GM23338 (cell line): ENCODE measurements at regions not wholly inside any gene's neighbourhood (a gene's known extent, or its start where the extent isn't known, plus 50 kb on each side); places are given as distances from the start of the nearest gene placed in this dataset.

Source experiments
- ATAC-seq: fragments of 200-7000 bp; cut with Tn5 transposase; 3 replicates; pipeline ENCODE4 v1.9.1; 2020
- DNase-seq: peaks from one replicate; pipeline ENCODE4 v3.0.0-alpha.2; 2015; ENCODE audit warnings: low spot score
- H2AFZ ChIP-seq: fragments of 200-600 bp; sonication (generic); 2 replicates; pipeline ENCODE4 v1.8.0; 2016; ENCODE audit warnings: antibody characterized with exemption, mild to moderate bottlenecking, moderate library complexity
- H3F3A ChIP-seq: fragments of 200-600 bp; sonication (generic); replicated peaks from 2 replicates; pipeline ENCODE4 v1.8.0; 2017; ENCODE audit warnings: antibody characterized with exemption, mixed run types, low read depth
- H3K27ac ChIP-seq: fragments of 200-600 bp; sonication (generic); 2 replicates; pipeline ENCODE4 v1.6.1; 2016; ENCODE audit warnings: low read depth
- H3K27me3 ChIP-seq: fragments of 200-600 bp; sonication (generic); 2 replicates; pipeline ENCODE4 v1.8.0; 2016; ENCODE audit warnings: mild to moderate bottlenecking, mixed run types, moderate library complexity; ENCODE audit not compliant: insufficient read depth
- H3K36me3 ChIP-seq: fragments of 200-600 bp; sonication (generic); 2 replicates; pipeline ENCODE4 v1.8.0; 2016; ENCODE audit warnings: mild to moderate bottlenecking; ENCODE audit not compliant: insufficient read depth
- H3K4me1 ChIP-seq: fragments of 200-600 bp; sonication (generic); 2 replicates; pipeline ENCODE4 v1.8.0; 2016; ENCODE audit warnings: mild to moderate bottlenecking, moderate library complexity; ENCODE audit not compliant: insufficient read depth
- H3K4me2 ChIP-seq: fragments of 200-600 bp; sonication (generic); 2 replicates; pipeline ENCODE4 v1.7.1; 2017; ENCODE audit warnings: mixed run types
- H3K4me3 ChIP-seq: fragments of 200-600 bp; sonication (generic); 2 replicates; pipeline ENCODE4 v1.6.1; 2016; ENCODE audit warnings: mixed run types
- H3K79me2 ChIP-seq: fragments of 200-600 bp; sonication (generic); replicated peaks from 2 replicates; pipeline ENCODE4 v1.8.0; 2017; ENCODE audit warnings: mild to moderate bottlenecking; ENCODE audit not compliant: insufficient read depth
- H3K9me2 ChIP-seq: fragments of 200-600 bp; sonication (generic); 2 replicates; pipeline ENCODE4 v1.8.0; 2017; ENCODE audit not compliant: insufficient read depth
- H4K20me1 ChIP-seq: fragments of 200-600 bp; sonication (generic); replicated peaks from 2 replicates; pipeline ENCODE4 v1.8.0; 2017; ENCODE audit warnings: mild to moderate bottlenecking; ENCODE audit not compliant: insufficient read depth
- H3K27ac Mint-ChIP-seq: 2 replicates; pipeline ENCODE4 v1.8.0; 2020; ENCODE audit warnings: inconsistent platforms, mild to moderate bottlenecking, moderate library complexity, mixed read lengths
- H3K27me3 Mint-ChIP-seq: 3 replicates; pipeline ENCODE4 v1.8.0; 2022; ENCODE audit warnings: low read depth, mild to moderate bottlenecking, moderate library complexity, mixed read lengths, inconsistent platforms; ENCODE audit not compliant: insufficient read depth, poor library complexity
- H3K36me3 Mint-ChIP-seq: 3 replicates; pipeline ENCODE4 v1.8.0; 2021; ENCODE audit warnings: low read depth, mild to moderate bottlenecking, inconsistent platforms, moderate library complexity, mixed read lengths
- H3K4me1 Mint-ChIP-seq: 3 replicates; pipeline ENCODE4 v1.8.0; 2020; ENCODE audit warnings: mild to moderate bottlenecking, inconsistent platforms, mixed read lengths
- H3K4me3 Mint-ChIP-seq: 3 replicates; pipeline ENCODE4 v1.8.0; 2021; ENCODE audit warnings: moderate library complexity, mild to moderate bottlenecking, inconsistent platforms, mixed read lengths
- H3K9me3 Mint-ChIP-seq: 3 replicates; pipeline ENCODE4 v1.8.0; 2020; ENCODE audit warnings: moderate library complexity, mild to moderate bottlenecking, inconsistent platforms, mixed read lengths
- CREB1 ChIP-seq: fragments of 250-450 bp; sonication (Bioruptor Pico); IDR thresholded peaks from 2 replicates; pipeline ENCODE4 v1.5.0; 2020; ENCODE audit warnings: low read depth, mild to moderate bottlenecking, moderate library complexity
- EZH2phosphoT487 ChIP-seq: fragments of 200-600 bp; sonication (generic); IDR thresholded peaks from one replicate; pipeline ENCODE4 v1.8.1; 2018; ENCODE audit warnings: antibody characterized with exemption; ENCODE audit not compliant: unreplicated experiment
- JUNB ChIP-seq: IDR thresholded peaks from one replicate; pipeline ENCODE4 v1.6.1; 2016; ENCODE audit warnings: antibody characterized with exemption; ENCODE audit not compliant: unreplicated experiment
- NANOG ChIP-seq: IDR thresholded peaks from 2 replicates; pipeline ENCODE4 v1.6.1; 2016; ENCODE audit warnings: antibody characterized with exemption, borderline replicate concordance
- POLR2AphosphoS5 ChIP-seq: IDR thresholded peaks from 2 replicates; pipeline ENCODE4 v1.6.1; 2016; ENCODE audit warnings: antibody characterized with exemption, low read depth
- STAT1 ChIP-seq: IDR thresholded peaks from one replicate; pipeline ENCODE4 v1.6.1; 2016; ENCODE audit warnings: antibody characterized with exemption; ENCODE audit not compliant: unreplicated experiment
- ZNF114 ChIP-seq: fragments of 250-450 bp; sonication (Bioruptor Pico); IDR thresholded peaks from 2 replicates; pipeline ENCODE4 v1.5.0; 2020; ENCODE audit warnings: mild to moderate bottlenecking, moderate library complexity
- ZNF331 ChIP-seq: fragments of 250-450 bp; sonication (Bioruptor Pico); IDR thresholded peaks from 2 replicates; pipeline ENCODE4 v1.5.0; 2020; ENCODE audit warnings: low read depth, mild to moderate bottlenecking, moderate library complexity
- TF ChIP-seq, protein P1 (sequence below): IDR thresholded peaks from one replicate; pipeline ENCODE4 v1.6.1; 2018; ENCODE audit warnings: antibody characterized with exemption; ENCODE audit not compliant: unreplicated experiment
- TF ChIP-seq, protein P2 (sequence below), 2 experiments: fragments of 200-600 bp in 1 of 2; sonication (generic) in 1 of 2; conservative IDR thresholded peaks; 2 replicates each; pipeline versions ENCODE4 v1.5.1 to v1.6.1; 2016 to 2017; ENCODE audit warnings: antibody characterized with exemption in 2 of 2, low read depth in 2 of 2, mild to moderate bottlenecking in 2 of 2, moderate library complexity in 1 of 2
- TF ChIP-seq, protein P3 (sequence below): IDR thresholded peaks from 2 replicates; pipeline ENCODE4 v1.6.1; 2016; ENCODE audit warnings: antibody characterized with exemption

DNA sequence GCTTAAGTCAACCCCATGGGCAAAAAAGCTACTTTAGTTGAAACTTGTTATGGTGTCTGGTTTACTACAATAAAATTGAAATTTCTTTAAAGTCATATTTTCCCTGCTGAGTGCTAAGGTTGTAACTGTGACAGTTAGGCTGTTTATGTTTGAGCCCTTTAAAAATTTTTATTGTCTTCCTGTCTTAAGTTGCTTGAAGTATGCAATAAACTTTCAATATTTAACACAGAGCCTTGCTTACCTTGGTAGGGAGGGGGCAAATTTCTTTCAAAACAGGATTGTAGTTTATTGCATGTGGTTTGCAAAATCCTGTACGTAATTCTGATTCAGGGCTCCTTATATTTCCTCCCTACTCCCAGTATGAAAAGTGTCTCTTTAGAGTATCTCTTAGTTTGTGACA, 465.5 kb upstream of the ACTBL2 start:
- Histone ChIP-seq H3K36me3 (no peaks in the 10 kb centered on the region), H3K27ac (no peak overlapping the region), H3K9me2 (peaks cover 9% of the 10 kb centered on the region; the same call in 1 of the 2 replicates), H3K4me3 (no peak overlapping the region), H3K79me2 (no peaks in the 10 kb centered on the region), H3K4me1 (0 out of 2 replicates have a peak, but pooled peaks cover 6% of the 10 kb centered on the region), H3K27me3 (no peaks in the 10 kb centered on the region), H2AFZ (no peak overlapping the region), H3K4me2 (no peak overlapping the region), H3F3A (no peaks in the 10 kb centered on the region), H4K20me1 (no peaks in the 10 kb centered on the region)
- Mint-ChIP-seq H3K4me1 (peaks cover 9% of the 10 kb centered on the region; the same call in 1 of the 3 replicates), H3K9me3 (no peaks in the 10 kb centered on the region), H3K4me3 (no peak overlapping the region), H3K36me3 (no peaks in the 10 kb centered on the region), H3K27me3 (peaks cover 2% of the 10 kb centered on the region), H3K27ac (no peak overlapping the region)
- ATAC-seq, result no peak
- DNase-seq, result no peak
- no peak for TF ChIP-seq CREB1 (CRISPR knock-in tag)
- TF ChIP-seq STAT1, result no peak
- TF ChIP-seq, protein P1, sequence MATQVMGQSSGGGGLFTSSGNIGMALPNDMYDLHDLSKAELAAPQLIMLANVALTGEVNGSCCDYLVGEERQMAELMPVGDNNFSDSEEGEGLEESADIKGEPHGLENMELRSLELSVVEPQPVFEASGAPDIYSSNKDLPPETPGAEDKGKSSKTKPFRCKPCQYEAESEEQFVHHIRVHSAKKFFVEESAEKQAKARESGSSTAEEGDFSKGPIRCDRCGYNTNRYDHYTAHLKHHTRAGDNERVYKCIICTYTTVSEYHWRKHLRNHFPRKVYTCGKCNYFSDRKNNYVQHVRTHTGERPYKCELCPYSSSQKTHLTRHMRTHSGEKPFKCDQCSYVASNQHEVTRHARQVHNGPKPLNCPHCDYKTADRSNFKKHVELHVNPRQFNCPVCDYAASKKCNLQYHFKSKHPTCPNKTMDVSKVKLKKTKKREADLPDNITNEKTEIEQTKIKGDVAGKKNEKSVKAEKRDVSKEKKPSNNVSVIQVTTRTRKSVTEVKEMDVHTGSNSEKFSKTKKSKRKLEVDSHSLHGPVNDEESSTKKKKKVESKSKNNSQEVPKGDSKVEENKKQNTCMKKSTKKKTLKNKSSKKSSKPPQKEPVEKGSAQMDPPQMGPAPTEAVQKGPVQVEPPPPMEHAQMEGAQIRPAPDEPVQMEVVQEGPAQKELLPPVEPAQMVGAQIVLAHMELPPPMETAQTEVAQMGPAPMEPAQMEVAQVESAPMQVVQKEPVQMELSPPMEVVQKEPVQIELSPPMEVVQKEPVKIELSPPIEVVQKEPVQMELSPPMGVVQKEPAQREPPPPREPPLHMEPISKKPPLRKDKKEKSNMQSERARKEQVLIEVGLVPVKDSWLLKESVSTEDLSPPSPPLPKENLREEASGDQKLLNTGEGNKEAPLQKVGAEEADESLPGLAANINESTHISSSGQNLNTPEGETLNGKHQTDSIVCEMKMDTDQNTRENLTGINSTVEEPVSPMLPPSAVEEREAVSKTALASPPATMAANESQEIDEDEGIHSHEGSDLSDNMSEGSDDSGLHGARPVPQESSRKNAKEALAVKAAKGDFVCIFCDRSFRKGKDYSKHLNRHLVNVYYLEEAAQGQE, result no peak
- no peak for TF ChIP-seq JUNB
- no peak for TF ChIP-seq NANOG
- TF ChIP-seq, protein P2, sequence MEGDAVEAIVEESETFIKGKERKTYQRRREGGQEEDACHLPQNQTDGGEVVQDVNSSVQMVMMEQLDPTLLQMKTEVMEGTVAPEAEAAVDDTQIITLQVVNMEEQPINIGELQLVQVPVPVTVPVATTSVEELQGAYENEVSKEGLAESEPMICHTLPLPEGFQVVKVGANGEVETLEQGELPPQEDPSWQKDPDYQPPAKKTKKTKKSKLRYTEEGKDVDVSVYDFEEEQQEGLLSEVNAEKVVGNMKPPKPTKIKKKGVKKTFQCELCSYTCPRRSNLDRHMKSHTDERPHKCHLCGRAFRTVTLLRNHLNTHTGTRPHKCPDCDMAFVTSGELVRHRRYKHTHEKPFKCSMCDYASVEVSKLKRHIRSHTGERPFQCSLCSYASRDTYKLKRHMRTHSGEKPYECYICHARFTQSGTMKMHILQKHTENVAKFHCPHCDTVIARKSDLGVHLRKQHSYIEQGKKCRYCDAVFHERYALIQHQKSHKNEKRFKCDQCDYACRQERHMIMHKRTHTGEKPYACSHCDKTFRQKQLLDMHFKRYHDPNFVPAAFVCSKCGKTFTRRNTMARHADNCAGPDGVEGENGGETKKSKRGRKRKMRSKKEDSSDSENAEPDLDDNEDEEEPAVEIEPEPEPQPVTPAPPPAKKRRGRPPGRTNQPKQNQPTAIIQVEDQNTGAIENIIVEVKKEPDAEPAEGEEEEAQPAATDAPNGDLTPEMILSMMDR (conservative IDR thresholded peaks at IDR 0.05; ENCODE audit: low read depth in 2 of 2), result no peak

DNA sequence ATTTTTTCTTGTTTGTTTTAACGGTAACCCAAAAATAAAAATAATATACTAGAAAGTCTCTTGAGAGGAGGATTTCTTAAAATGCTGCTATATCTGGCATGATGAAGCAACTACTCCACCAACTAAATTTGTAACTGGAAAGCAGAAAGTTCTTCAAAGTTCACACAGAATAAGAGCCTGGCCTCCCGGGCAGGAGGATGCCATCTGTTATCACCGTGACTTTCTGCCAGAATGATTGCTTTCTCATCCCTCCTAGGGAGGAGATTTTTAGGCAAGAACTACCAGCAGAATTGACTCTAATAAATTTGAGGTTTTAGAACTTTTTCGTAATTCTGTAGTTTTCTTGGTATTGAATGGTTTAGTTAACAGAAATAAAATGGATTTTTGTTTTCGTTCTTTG, 464.6 kb upstream of the ACTBL2 start:
- H3K27ac Mint-ChIP-seq, result no peak overlapping the region
- ATAC-seq (no peak), DNase-seq (no peak)
- peaks cover 9% of the 10 kb centered on the region; the same call in 1 of the 2 replicates for H3K9me2 ChIP-seq
- no peak overlapping the region for H3K4me3 Mint-ChIP-seq
- H3K27ac ChIP-seq, result no peak overlapping the region
- H3K4me3 ChIP-seq, result no peak overlapping the region
- peaks cover 9% of the 10 kb centered on the region; the same call in 1 of the 3 replicates for H3K4me1 Mint-ChIP-seq
- no peaks in the 10 kb centered on the region for H3F3A ChIP-seq
- no peak overlapping the region for H2AFZ ChIP-seq
- H3K9me3 Mint-ChIP-seq, result no peaks in the 10 kb centered on the region
- no peak overlapping the region for H3K4me2 ChIP-seq
- no peaks in the 10 kb centered on the region for H4K20me1 ChIP-seq
- no peaks in the 10 kb centered on the region for H3K36me3 Mint-ChIP-seq
- no peaks in the 10 kb centered on the region for H3K79me2 ChIP-seq
- H3K27me3 ChIP-seq, result no peaks in the 10 kb centered on the region
- 0 out of 2 replicates have a peak, but pooled peaks cover 6% of the 10 kb centered on the region for H3K4me1 ChIP-seq
- H3K36me3 ChIP-seq, result no peaks in the 10 kb centered on the region
- peaks cover 2% of the 10 kb centered on the region for H3K27me3 Mint-ChIP-seq
- TF ChIP-seq NANOG (no peak), POLR2AphosphoS5 (no peak), STAT1 (no peak), CREB1 (CRISPR knock-in tag) (no peak), JUNB (no peak), EZH2phosphoT487 (no peak), ZNF331 (CRISPR knock-in tag) (no peak), ZNF114 (CRISPR knock-in tag) (no peak)
- TF ChIP-seq, protein P2 (conservative IDR thresholded peaks at IDR 0.05; ENCODE audit: low read depth in 2 of 2), result no peak
- TF ChIP-seq, protein P3, sequence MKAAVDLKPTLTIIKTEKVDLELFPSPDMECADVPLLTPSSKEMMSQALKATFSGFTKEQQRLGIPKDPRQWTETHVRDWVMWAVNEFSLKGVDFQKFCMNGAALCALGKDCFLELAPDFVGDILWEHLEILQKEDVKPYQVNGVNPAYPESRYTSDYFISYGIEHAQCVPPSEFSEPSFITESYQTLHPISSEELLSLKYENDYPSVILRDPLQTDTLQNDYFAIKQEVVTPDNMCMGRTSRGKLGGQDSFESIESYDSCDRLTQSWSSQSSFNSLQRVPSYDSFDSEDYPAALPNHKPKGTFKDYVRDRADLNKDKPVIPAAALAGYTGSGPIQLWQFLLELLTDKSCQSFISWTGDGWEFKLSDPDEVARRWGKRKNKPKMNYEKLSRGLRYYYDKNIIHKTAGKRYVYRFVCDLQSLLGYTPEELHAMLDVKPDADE, result no peak
